ENCODE measurements at regions not wholly inside any gene's neighbourhood (a gene's known extent, or its start where the extent isn't known, plus 50 kb on each side); places are given as distances from the start of the nearest gene placed in this dataset.

DNA sequence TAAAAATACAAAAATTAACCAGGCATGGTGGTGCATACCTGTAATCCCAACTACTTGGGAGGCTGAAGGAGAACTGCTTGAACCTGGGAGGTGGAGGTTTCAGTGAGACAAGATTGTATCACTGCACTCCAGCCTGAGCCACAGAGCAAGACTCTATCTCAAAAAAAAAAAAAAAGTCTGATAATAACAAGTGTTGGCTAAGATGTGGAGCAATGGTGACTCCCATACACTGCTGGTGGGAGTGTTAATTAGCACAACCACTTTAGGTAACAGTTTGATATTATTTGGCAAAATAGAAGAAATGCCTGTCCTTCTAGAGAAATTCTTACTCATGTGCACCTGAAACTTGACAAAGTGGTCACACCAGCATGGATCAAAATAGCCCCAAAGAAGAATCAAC is 106.2 kb upstream of the SLC34A2 start:
- TF ChIP-seq EZH2 (IDR thresholded peaks at IDR 0.05; ENCODE audit: low read length) (no peak), CTCF (optimal IDR thresholded peaks at IDR 0.05 in 1 of 3, IDR thresholded peaks at IDR 0.05 in 1 of 3, conservative IDR thresholded peaks at IDR 0.05 in 1 of 3; ENCODE audit: extremely low read depth in 1 of 3, insufficient read depth in 2 of 3, low read length in 3 of 3) (no peak)
- DNase-seq (ENCODE audit: low read depth, low spot score) = no peak
- H3K36me3 ChIP-seq (ENCODE audit: control insufficient read depth in 2 of 2, extremely low read depth in 1 of 2, insufficient read depth in 2 of 2, low read length in 2 of 2) = no peaks in the 10 kb centered on the region
- H3K79me2 ChIP-seq (ENCODE audit: control insufficient read depth, insufficient read depth, low read length) = no peaks in the 10 kb centered on the region
- no peaks in the 10 kb centered on the region for H3K4me1 ChIP-seq (ENCODE audit: control insufficient read depth, extremely low read depth, insufficient read depth, low read length)
- H4K20me1 ChIP-seq (ENCODE audit: control insufficient read depth, extremely low read depth, insufficient read depth, low read length) = no peaks in the 10 kb centered on the region
- H3K4me3 ChIP-seq (ENCODE audit: control insufficient read depth in 2 of 3, extremely low read depth in 1 of 3, insufficient read depth in 2 of 3, low read depth in 1 of 3, low read length in 3 of 3) = no peak overlapping the region
- no peaks in the 10 kb centered on the region for H3K27me3 ChIP-seq (ENCODE audit: control insufficient read depth, extremely low read depth, insufficient read depth, low read length)
- H3K9me1 ChIP-seq (ENCODE audit: control insufficient read depth, extremely low read depth, insufficient read depth, low read length) = no peaks in the 10 kb centered on the region
- dilution Hi-C loops (cut with MboI; ENCODE audit: extremely low pct_ligation_motif_present, low sequenced_read_pairs) = no loop called here
- no peak overlapping the region for H3K4me2 ChIP-seq (ENCODE audit: control insufficient read depth, extremely low read depth, insufficient read depth, low read depth, low read length)
- no peak overlapping the region for H2AFZ ChIP-seq (ENCODE audit: control insufficient read depth, low read length)
- no peak overlapping the region for H3K27ac ChIP-seq (ENCODE audit: control insufficient read depth, insufficient read depth, low read length)
- H3K9me3 ChIP-seq (ENCODE audit: control insufficient read depth, low read depth, low read length) = no peaks in the 10 kb centered on the region
- no peak overlapping the region for H3K9ac ChIP-seq (ENCODE audit: control insufficient read depth, extremely low read depth, insufficient read depth, low read length)
- no peak for FAIRE-seq

DNA sequence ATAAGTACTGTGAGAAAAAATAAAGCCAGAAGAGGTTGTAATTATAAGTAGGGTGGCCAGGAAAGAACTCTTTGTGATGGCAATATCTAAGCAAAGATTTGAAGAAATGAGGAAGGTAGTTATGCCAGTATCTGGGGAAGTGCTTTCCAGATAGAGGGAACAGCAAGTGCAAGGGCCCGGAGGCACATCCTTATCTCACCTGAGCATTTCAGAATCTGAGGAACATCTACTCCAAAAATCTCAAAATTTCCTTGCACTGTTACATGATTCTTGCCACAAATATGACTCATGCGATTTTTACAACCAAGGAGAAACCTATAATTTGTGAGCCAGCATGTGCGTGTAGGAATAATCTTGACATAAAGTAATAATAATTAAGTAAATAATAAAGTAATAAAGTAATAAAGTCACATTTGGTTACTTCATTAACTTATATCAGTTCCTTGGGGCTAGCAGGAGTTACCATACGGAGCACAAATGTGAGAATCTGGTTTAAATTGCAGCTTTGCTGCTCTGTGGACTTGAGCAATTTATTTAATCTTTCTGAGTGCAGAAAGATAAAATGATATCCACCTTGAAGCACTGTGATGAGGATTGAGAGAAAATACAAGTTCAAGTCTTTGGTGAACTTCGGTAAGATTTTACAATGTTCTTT is 105.1 kb upstream of the SLC34A2 start:
- H3K36me3 ChIP-seq (ENCODE audit: control insufficient read depth in 2 of 2, extremely low read depth in 1 of 2, insufficient read depth in 2 of 2, low read length in 2 of 2) = no peaks in the 10 kb centered on the region
- H2AFZ ChIP-seq (ENCODE audit: control insufficient read depth, low read length) = no peak overlapping the region
- no peak overlapping the region for H3K4me2 ChIP-seq (ENCODE audit: control insufficient read depth, extremely low read depth, insufficient read depth, low read depth, low read length)
- FAIRE-seq (no peak), DNase-seq (ENCODE audit: low read depth, low spot score) (no peak)
- H3K4me1 ChIP-seq (ENCODE audit: control insufficient read depth, extremely low read depth, insufficient read depth, low read length) = no peaks in the 10 kb centered on the region
- H3K9me1 ChIP-seq (ENCODE audit: control insufficient read depth, extremely low read depth, insufficient read depth, low read length) = no peaks in the 10 kb centered on the region
- no peak for TF ChIP-seq EZH2 (IDR thresholded peaks at IDR 0.05; ENCODE audit: low read length)
- no peaks in the 10 kb centered on the region for H3K79me2 ChIP-seq (ENCODE audit: control insufficient read depth, insufficient read depth, low read length)
- H3K9ac ChIP-seq (ENCODE audit: control insufficient read depth, extremely low read depth, insufficient read depth, low read length) = no peak overlapping the region
- no peak overlapping the region for H3K27ac ChIP-seq (ENCODE audit: control insufficient read depth, insufficient read depth, low read length)
- H3K27me3 ChIP-seq (ENCODE audit: control insufficient read depth, extremely low read depth, insufficient read depth, low read length) = no peaks in the 10 kb centered on the region
- H3K9me3 ChIP-seq (ENCODE audit: control insufficient read depth, low read depth, low read length) = no peaks in the 10 kb centered on the region
- dilution Hi-C loops (cut with MboI; ENCODE audit: extremely low pct_ligation_motif_present, low sequenced_read_pairs) = no loop called here
- H3K4me3 ChIP-seq (ENCODE audit: control insufficient read depth in 2 of 3, extremely low read depth in 1 of 3, insufficient read depth in 2 of 3, low read depth in 1 of 3, low read length in 3 of 3) = no peak overlapping the region
- no peaks in the 10 kb centered on the region for H4K20me1 ChIP-seq (ENCODE audit: control insufficient read depth, extremely low read depth, insufficient read depth, low read length)

DNA sequence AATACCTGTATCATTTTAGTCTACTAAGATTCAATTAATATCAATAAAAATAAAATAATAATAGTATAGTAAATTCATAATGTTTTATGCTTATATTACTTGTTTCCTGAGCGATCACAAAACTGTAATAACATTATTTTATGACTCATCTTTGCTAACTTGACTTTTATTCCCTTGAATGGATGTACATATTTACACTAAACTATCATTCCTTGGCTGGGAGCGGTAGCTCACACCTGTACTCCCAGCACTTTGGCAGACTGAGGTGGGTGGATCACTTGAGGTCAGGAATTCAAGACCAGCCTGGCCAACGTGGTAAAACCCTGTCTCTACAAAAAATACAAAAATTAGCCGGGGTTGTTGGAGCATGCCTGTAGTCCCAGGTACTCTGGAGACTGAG is 104.0 kb upstream of the SLC34A2 start:
- no peak overlapping the region for H2AFZ ChIP-seq (ENCODE audit: control insufficient read depth, low read length)
- H3K4me2 ChIP-seq (ENCODE audit: control insufficient read depth, extremely low read depth, insufficient read depth, low read depth, low read length) = no peak overlapping the region
- no peaks in the 10 kb centered on the region for H3K9me1 ChIP-seq (ENCODE audit: control insufficient read depth, extremely low read depth, insufficient read depth, low read length)
- FAIRE-seq = no peak
- dilution Hi-C loops (cut with MboI; ENCODE audit: extremely low pct_ligation_motif_present, low sequenced_read_pairs) = no loop called here
- no peak overlapping the region for H3K4me3 ChIP-seq (ENCODE audit: control insufficient read depth in 2 of 3, extremely low read depth in 1 of 3, insufficient read depth in 2 of 3, low read depth in 1 of 3, low read length in 3 of 3)
- H4K20me1 ChIP-seq (ENCODE audit: control insufficient read depth, extremely low read depth, insufficient read depth, low read length) = no peaks in the 10 kb centered on the region
- H3K4me1 ChIP-seq (ENCODE audit: control insufficient read depth, extremely low read depth, insufficient read depth, low read length) = no peaks in the 10 kb centered on the region
- no peak overlapping the region for H3K9ac ChIP-seq (ENCODE audit: control insufficient read depth, extremely low read depth, insufficient read depth, low read length)
- DNase-seq (ENCODE audit: low read depth, low spot score) = no peak
- H3K27ac ChIP-seq (ENCODE audit: control insufficient read depth, insufficient read depth, low read length) = no peak overlapping the region
- no peak for TF ChIP-seq EZH2 (IDR thresholded peaks at IDR 0.05; ENCODE audit: low read length)
- no peak for TF ChIP-seq CTCF (optimal IDR thresholded peaks at IDR 0.05 in 1 of 3, IDR thresholded peaks at IDR 0.05 in 1 of 3, conservative IDR thresholded peaks at IDR 0.05 in 1 of 3; ENCODE audit: extremely low read depth in 1 of 3, insufficient read depth in 2 of 3, low read length in 3 of 3)
- H3K79me2 ChIP-seq (ENCODE audit: control insufficient read depth, insufficient read depth, low read length) = no peaks in the 10 kb centered on the region
- H3K27me3 ChIP-seq (ENCODE audit: control insufficient read depth, extremely low read depth, insufficient read depth, low read length) = no peaks in the 10 kb centered on the region
- no peaks in the 10 kb centered on the region for H3K36me3 ChIP-seq (ENCODE audit: control insufficient read depth in 2 of 2, extremely low read depth in 1 of 2, insufficient read depth in 2 of 2, low read length in 2 of 2)
- no peaks in the 10 kb centered on the region for H3K9me3 ChIP-seq (ENCODE audit: control insufficient read depth, low read depth, low read length)
